Effector CD8-positive, alpha-beta T cell (primary cell): ENCODE measurements at regions not wholly inside any gene's neighbourhood (a gene's known extent, or its start where the extent isn't known, plus 50 kb on each side); places are given as distances from the start of the nearest gene placed in this dataset.

Experiments
- DNase-seq: peaks from one replicate; lab custom pipeline; 2025; lab: John Stamatoyannopoulos, UW

GRCh38 chr1:43008115-43009060 is 49.7 kb upstream of the SLC2A1 start:
- DNase-seq, result no peak
